ENCODE measurements at regions not wholly inside any gene's neighbourhood (a gene's known extent, or its start where the extent isn't known, plus 50 kb on each side); places are given as distances from the start of the nearest gene placed in this dataset.

- TF ChIP-seq MAX (IDR thresholded peaks at IDR 0.05) (no peak), RFX5 (IDR thresholded peaks at IDR 0.05) (no peak), USF2 (IDR thresholded peaks at IDR 0.05) (no peak), CTCF (IDR thresholded peaks at IDR 0.05) (no peak), CBX8 (IDR thresholded peaks at IDR 0.05) (no peak), POLR2A (IDR thresholded peaks at IDR 0.05; ENCODE audit: low read length) (no peak), EP300 (IDR thresholded peaks at IDR 0.05) (no peak), RARB (CRISPR knock-in tag; IDR thresholded peaks at IDR 0.05) (no peak), HOXA7 (CRISPR knock-in tag; IDR thresholded peaks at IDR 0.05) (no peak), MAZ (IDR thresholded peaks at IDR 0.05; ENCODE audit: borderline replicate concordance, low read depth, low read length) (no peak), RNF2 (IDR thresholded peaks at IDR 0.05; ENCODE audit: borderline replicate concordance, low read depth) (no peak)
These were observed 263.1 kb upstream of the HSF2 start for GRCh38 chr6:122136386-122136785.

All from A549 (cell line).